NCI-H82 treated with DMSO at 0.1 percent for 48 hours (cell line): ENCODE measurements at regions not wholly inside any gene's neighbourhood (a gene's known extent, or its start where the extent isn't known, plus 50 kb on each side); places are given as distances from the start of the nearest gene placed in this dataset.
A peak's percentile ranks its signal among the peaks of the same experiment; 100 is the strongest.
"Not testable (repeated sequence)": the region's sequence is repeated elsewhere in the genome, so short reads cannot be mapped to it uniquely, and the experiment has no call there.

Experiments used
- DNase-seq: peaks from one replicate; lab custom pipeline; 2025; ENCODE audit not compliant: unreplicated experiment; lab: John Stamatoyannopoulos, UW

GRCh38 chr4:129853685-129854467, 757.9 kb downstream of the C4orf33 start:
- DNase-seq: not testable (repeated sequence)

- DNase-seq: peak; percentile 74
Measured at GRCh38 chr4:129862461-129862860, 766.5 kb downstream of the C4orf33 start.

- DNase-seq: peak; percentile 9
Measured at GRCh38 chr4:129863206-129863605, 767.3 kb downstream of the C4orf33 start.

GRCh38 chr4:129883996-129884395, 788.0 kb downstream of the C4orf33 start:
- DNase-seq: no peak

GRCh38 chr4:129897111-129897510, 801.2 kb downstream of the C4orf33 start:
- DNase-seq: no peak

GRCh38 chr4:129899849-129900248, 803.9 kb downstream of the C4orf33 start:
- DNase-seq: no peak

- DNase-seq: no peak
Measured at GRCh38 chr4:129900430-129900953, 804.5 kb downstream of the C4orf33 start.

- no peak for DNase-seq
Measured at GRCh38 chr4:129901205-129901604, 805.3 kb downstream of the C4orf33 start.

- DNase-seq: no peak
Measured at GRCh38 chr4:129903861-129904260, 807.9 kb downstream of the C4orf33 start.

- no peak for DNase-seq
Measured at GRCh38 chr4:129905256-129905655, 809.3 kb downstream of the C4orf33 start.

- no peak for DNase-seq
Measured at GRCh38 chr4:129908117-129908516, 812.2 kb downstream of the C4orf33 start.

GRCh38 chr4:129916991-129917390, 821.0 kb downstream of the C4orf33 start:
- no peak for DNase-seq

- DNase-seq: no peak
Measured at GRCh38 chr4:129917651-129918050, 821.7 kb downstream of the C4orf33 start.

GRCh38 chr4:129926936-129927335, 831.0 kb downstream of the C4orf33 start:
- no peak for DNase-seq

GRCh38 chr4:129929052-129929451, 833.1 kb downstream of the C4orf33 start:
- DNase-seq: peak; percentile 6

- no peak for DNase-seq
Measured at GRCh38 chr4:129929984-129930383, 834.0 kb downstream of the C4orf33 start.

GRCh38 chr4:129950217-129950616, 854.3 kb downstream of the C4orf33 start:
- no peak for DNase-seq

- no peak for DNase-seq
Measured at GRCh38 chr4:129966175-129966574, 870.2 kb downstream of the C4orf33 start.

- DNase-seq: no peak
Measured at GRCh38 chr4:129968366-129968765, 872.4 kb downstream of the C4orf33 start.

GRCh38 chr4:129968778-129969177, 872.8 kb downstream of the C4orf33 start:
- no peak for DNase-seq

- peak; percentile 40 for DNase-seq
Measured at GRCh38 chr4:129970801-129971200, 874.8 kb downstream of the C4orf33 start.

- no peak for DNase-seq
Measured at GRCh38 chr4:129971419-129971818, 875.5 kb downstream of the C4orf33 start.

- DNase-seq: no peak
Measured at GRCh38 chr4:129972257-129972656, 876.3 kb downstream of the C4orf33 start.
